Fibroblast of lung (primary cell): ENCODE measurements at regions not wholly inside any gene's neighbourhood (a gene's known extent, or its start where the extent isn't known, plus 50 kb on each side); places are given as distances from the start of the nearest gene placed in this dataset.

Experiments
- DNase-seq, 2 donors: peaks; one replicate each; pipeline versions ENCODE4 v3.0.0 to v3.0.0-alpha.2; 2010; ENCODE audit warnings: low read depth in 2 of 2
- H2AFZ ChIP-seq: 2 replicates; pipeline ENCODE4 v1.5.1; 2012; ENCODE audit warnings: low read length, control low read depth, inconsistent platforms
- H3K27ac ChIP-seq: 2 replicates; pipeline ENCODE4 v1.5.1; 2011; ENCODE audit warnings: low read length, control low read depth; ENCODE audit not compliant: insufficient read depth
- H3K27me3 ChIP-seq: 2 replicates; pipeline ENCODE4 v1.5.1; 2011; ENCODE audit warnings: mild to moderate bottlenecking, low read length; ENCODE audit not compliant: control insufficient read depth, insufficient read depth
- H3K36me3 ChIP-seq: 2 replicates; pipeline ENCODE4 v1.5.1; 2011; ENCODE audit warnings: low read length; ENCODE audit not compliant: control insufficient read depth, insufficient read depth
- H3K4me1 ChIP-seq: 2 replicates; pipeline ENCODE4 v1.5.1; 2011; ENCODE audit warnings: low read length; ENCODE audit not compliant: control insufficient read depth, insufficient read depth; ENCODE audit errors: extremely low read depth
- H3K4me2 ChIP-seq: 2 replicates; pipeline ENCODE4 v1.5.1; 2011; ENCODE audit warnings: low read length, control low read depth; ENCODE audit not compliant: insufficient read depth; ENCODE audit errors: extremely low read depth
- H3K4me3 ChIP-seq, 4 experiments: fragments of 200-600 bp in 1 of 4; sonication (generic) in 1 of 4; replicated peaks in 1 of 4; 2 replicates each; pipeline ENCODE4 v1.5.1; 2011 to 2016; ENCODE audit warnings: low read length in 4 of 4, low read depth in 3 of 4, mild to moderate bottlenecking in 3 of 4, control low read depth in 2 of 4, inconsistent platforms in 1 of 4, mixed read lengths in 1 of 4; ENCODE audit not compliant: insufficient read depth in 1 of 4; ENCODE audit errors: control extremely low read depth in 1 of 4
- H3K79me2 ChIP-seq: 2 replicates; pipeline ENCODE4 v1.5.1; 2012; ENCODE audit warnings: mild to moderate bottlenecking, low read length, inconsistent platforms; ENCODE audit not compliant: control insufficient read depth, insufficient read depth
- H3K9ac ChIP-seq: 2 replicates; pipeline ENCODE4 v1.5.1; 2011; ENCODE audit warnings: mild to moderate bottlenecking, low read length, control low read depth; ENCODE audit not compliant: insufficient read depth
- H3K9me3 ChIP-seq: 2 replicates; pipeline ENCODE4 v1.5.1; 2012; ENCODE audit warnings: low read depth, low read length; ENCODE audit not compliant: control insufficient read depth, insufficient read depth
- H4K20me1 ChIP-seq: 2 replicates; pipeline ENCODE4 v1.5.1; 2011; ENCODE audit warnings: low read length; ENCODE audit not compliant: control insufficient read depth, insufficient read depth; ENCODE audit errors: extremely low read depth
- CTCF ChIP-seq, 2 donors: IDR thresholded peaks in 1 of 2; conservative IDR thresholded peaks in 1 of 2; 1 replicate in 1 of 2; 2 replicates in 1 of 2; pipeline ENCODE4 v1.5.1; 2011 to 2012; ENCODE audit warnings: low read length in 2 of 2, control low read depth in 1 of 2, inconsistent platforms in 1 of 2, low read depth in 1 of 2, mild to moderate bottlenecking in 1 of 2
- EZH2 ChIP-seq: IDR thresholded peaks from 2 replicates; pipeline ENCODE4 v1.5.1; 2012; ENCODE audit warnings: low read length, control low read depth, mild to moderate bottlenecking; ENCODE audit errors: missing control alignments

- no peak overlapping the region for H3K9ac ChIP-seq
- H3K4me3 ChIP-seq: no peak overlapping the region
- H3K27me3 ChIP-seq: no peaks in the 10 kb centered on the region
- H3K79me2 ChIP-seq: no peaks in the 10 kb centered on the region
- no peak for DNase-seq
- H2AFZ ChIP-seq: no peak overlapping the region
- H3K9me3 ChIP-seq: no peaks in the 10 kb centered on the region
- H3K4me1 ChIP-seq: no peaks in the 10 kb centered on the region
- no peaks in the 10 kb centered on the region for H4K20me1 ChIP-seq
- H3K36me3 ChIP-seq: no peaks in the 10 kb centered on the region
- no peak overlapping the region for H3K4me2 ChIP-seq
- TF ChIP-seq CTCF (conservative IDR thresholded peaks at IDR 0.05 in 1 of 2, IDR thresholded peaks at IDR 0.05 in 1 of 2; ENCODE audit: low read depth in 1 of 2, low read length in 2 of 2) (no peak), EZH2 (no peak)
- no peak overlapping the region for H3K27ac ChIP-seq
Measured at GRCh38 chrX:45300638-45301037, 100.0 kb upstream of the DIPK2B start.

GRCh38 chrX:45295259-45295986 is 94.7 kb upstream of the DIPK2B start:
- H3K9ac ChIP-seq: no peak overlapping the region
- no peak overlapping the region for H3K4me3 ChIP-seq
- no peak overlapping the region for H2AFZ ChIP-seq
- H3K4me1 ChIP-seq: no peaks in the 10 kb centered on the region
- no peaks in the 10 kb centered on the region for H3K9me3 ChIP-seq
- H4K20me1 ChIP-seq: no peaks in the 10 kb centered on the region
- TF ChIP-seq EZH2 (no peak), CTCF (conservative IDR thresholded peaks at IDR 0.05 in 1 of 2, IDR thresholded peaks at IDR 0.05 in 1 of 2; ENCODE audit: low read depth in 1 of 2, low read length in 2 of 2) (no peak)
- H3K36me3 ChIP-seq: no peaks in the 10 kb centered on the region
- no peaks in the 10 kb centered on the region for H3K27me3 ChIP-seq
- peak; percentile 59 to 67 for DNase-seq
- no peak overlapping the region for H3K4me2 ChIP-seq
- H3K27ac ChIP-seq: no peak overlapping the region
- H3K79me2 ChIP-seq: no peaks in the 10 kb centered on the region

- no peaks in the 10 kb centered on the region for H3K79me2 ChIP-seq
- no peak overlapping the region for H3K27ac ChIP-seq
- no peaks in the 10 kb centered on the region for H3K9me3 ChIP-seq
- no peaks in the 10 kb centered on the region for H4K20me1 ChIP-seq
- peak in 1 of 2 donors; percentile 55 for DNase-seq
- H3K4me3 ChIP-seq: no peak overlapping the region
- no peaks in the 10 kb centered on the region for H3K4me1 ChIP-seq
- no peak overlapping the region for H2AFZ ChIP-seq
- no peaks in the 10 kb centered on the region for H3K36me3 ChIP-seq
- no peak for TF ChIP-seq CTCF (conservative IDR thresholded peaks at IDR 0.05 in 1 of 2, IDR thresholded peaks at IDR 0.05 in 1 of 2; ENCODE audit: low read depth in 1 of 2, low read length in 2 of 2)
- TF ChIP-seq EZH2: no peak
- H3K4me2 ChIP-seq: no peak overlapping the region
- no peak overlapping the region for H3K9ac ChIP-seq
- H3K27me3 ChIP-seq: no peaks in the 10 kb centered on the region
Measured at GRCh38 chrX:45274576-45274975, 73.9 kb upstream of the DIPK2B start.
